ENCODE measurements at regions not wholly inside any gene's neighbourhood (a gene's known extent, or its start where the extent isn't known, plus 50 kb on each side); places are given as distances from the start of the nearest gene placed in this dataset.
"Not testable (repeated sequence)": the region's sequence is repeated elsewhere in the genome, so short reads cannot be mapped to it uniquely, and the experiment has no call there.

DNA sequence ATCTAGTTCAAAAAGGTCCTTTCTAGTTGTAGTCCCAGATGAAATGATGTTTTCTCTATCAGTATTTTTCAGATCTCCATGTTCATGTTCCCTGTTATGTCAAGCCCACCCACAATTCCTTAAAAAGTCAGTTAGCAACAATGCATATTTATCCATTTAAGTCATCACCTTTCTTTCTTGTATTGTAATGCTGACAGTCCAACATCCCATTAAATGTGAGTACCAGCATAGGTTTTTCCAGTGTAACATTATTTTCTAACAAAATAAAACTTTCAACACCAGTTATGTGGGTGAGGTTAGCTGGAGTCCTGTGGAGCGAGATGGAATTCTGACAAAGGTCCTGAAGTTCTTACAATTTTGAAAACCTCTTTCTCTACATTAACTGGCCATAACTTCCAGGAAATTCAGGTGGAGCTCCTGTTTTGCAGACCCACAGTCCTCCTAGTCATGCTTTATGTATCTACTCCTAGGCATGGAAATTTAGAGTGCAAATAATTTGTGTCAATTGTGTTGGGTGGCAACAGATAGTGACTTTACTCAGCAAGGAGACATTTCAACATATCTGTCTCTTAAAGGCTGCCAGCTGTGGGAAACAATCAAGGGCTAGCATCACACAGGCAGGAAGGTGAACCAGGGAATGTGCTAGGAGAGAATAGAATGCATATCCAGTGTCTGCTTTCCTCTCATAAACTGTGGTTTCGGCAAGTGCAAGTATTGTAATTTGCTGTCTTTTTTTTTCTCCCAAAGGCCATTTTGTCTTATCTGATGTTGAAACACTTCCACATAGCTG lies 162.6 kb downstream of the MTERF1 start:
- DNase-seq: no peak

DNA sequence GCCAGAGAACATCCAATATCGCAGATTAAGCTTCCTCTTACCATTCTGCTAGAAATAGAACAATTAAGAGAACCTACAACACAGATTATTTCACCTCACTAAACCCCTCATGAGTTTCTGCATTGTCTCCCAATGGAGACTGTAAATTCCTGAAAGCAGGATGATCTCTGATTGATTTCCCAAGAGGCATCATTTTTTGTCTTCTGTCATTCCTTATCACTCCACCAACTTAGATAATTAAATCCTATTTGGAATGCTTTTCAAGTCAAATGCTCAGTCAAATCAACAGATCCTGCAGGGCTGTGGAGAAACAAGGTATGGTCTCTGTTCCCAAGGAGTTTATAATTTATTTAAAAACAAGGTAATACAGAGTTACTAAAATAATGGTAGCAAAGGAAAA lies 161.5 kb downstream of the MTERF1 start:
- DNase-seq: no peak

DNA sequence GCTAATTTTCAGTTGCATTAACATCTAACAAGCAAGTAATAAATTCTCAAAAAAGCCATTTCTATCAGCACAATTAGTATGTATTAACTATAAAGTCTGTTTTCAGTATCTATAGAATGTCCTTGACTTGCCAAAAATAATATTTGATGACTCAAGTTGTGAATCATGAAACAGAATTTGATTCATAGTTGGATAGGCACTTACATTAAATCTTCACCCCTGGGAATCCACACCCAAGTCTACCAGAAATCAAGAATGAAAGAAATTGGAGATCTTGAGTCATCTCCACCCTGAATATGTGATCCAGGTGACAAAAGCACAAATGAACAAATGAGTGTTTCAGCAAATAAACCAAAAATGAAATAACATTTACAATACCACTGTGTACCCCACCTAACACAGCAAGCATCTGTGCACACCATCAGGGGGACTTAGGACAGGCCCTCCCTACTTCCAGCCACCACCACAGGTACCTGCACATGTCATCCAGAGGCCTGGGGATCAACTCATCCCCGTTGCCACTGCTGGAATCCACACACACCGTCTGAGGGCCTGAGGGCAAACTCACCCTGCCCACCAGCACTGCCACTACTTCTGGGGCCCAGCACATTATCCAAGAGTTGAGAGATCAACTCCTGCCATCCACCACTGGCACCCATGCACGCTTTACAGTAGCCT lies 160.1 kb downstream of the MTERF1 start:
- DNase-seq: no peak

DNA sequence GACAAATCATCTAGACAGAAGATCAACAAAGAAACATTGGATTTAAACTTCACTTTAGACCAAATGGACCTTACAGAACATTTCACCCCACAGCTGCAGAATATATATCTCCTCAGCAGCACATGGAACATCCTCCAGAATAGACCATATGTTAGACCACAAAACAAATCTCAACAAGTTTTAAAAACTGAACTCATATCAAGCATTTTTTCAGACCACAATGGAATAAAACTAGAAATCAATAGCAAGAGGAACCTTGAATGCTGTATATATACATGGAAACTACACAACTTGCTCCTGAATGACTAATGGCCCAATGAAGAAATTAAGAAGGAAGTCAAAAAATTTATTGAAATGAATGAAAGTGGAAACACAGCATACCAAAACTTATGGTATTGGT lies 157.7 kb downstream of the MTERF1 start:
- no peak for DNase-seq

DNA sequence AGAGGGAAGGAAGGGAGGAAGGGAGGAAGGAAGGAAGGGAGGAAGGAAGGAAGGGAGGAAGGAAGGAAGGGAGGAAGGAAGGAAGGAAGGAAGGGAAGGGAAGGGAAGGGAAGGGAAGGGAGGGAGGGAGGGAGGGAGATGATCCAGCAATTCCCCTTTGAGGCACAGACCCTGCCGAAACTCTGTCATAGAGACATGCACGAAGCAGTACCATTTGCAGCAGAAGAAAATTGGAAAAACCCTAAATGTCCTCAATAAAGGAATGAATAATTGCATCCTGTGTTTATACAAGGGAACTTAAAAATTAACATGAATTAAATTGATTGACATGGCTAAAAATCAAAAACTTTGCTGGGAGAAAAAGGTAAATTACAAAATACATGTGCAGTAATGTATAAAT lies 151.5 kb downstream of the MTERF1 start:
- not testable (repeated sequence) for DNase-seq

DNA sequence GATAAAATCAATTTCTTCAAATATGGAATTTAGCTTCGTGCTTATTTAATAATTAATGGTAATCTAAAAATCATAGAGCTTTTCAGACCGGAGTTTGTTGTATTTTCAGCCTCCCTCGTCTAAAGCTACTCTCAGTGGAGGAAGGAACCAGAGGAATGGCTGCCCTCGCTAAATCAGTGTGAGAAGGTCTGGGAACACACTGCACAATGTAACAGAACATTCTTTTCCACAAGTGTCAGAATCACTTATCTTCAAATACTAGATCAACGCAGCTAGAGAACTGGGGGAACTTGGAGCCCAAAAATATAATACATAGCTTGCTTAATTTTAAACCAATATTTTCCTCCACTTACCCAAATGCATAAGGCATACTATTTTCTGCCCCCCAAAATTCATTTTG lies 148.5 kb downstream of the MTERF1 start:
- DNase-seq: no peak

DNA sequence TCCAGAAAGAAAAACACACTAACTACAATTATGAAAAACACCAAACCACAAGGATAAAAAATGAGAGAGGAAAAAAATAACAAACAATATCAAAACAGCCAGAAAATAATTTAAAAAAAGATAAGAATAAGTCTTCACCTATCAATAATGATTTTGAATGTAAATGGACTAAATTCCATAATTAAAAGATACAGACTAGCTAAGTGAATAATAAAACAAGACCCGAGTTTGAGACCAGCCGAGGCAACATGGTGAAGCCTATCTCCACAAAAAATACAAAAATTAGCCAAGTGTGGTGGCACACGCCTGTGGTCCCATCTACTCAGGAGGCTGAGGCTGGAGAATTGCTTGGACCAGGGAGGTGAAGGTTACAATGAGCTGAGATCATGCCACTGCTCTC lies 131.1 kb downstream of the MTERF1 start:
- DNase-seq: no peak

DNA sequence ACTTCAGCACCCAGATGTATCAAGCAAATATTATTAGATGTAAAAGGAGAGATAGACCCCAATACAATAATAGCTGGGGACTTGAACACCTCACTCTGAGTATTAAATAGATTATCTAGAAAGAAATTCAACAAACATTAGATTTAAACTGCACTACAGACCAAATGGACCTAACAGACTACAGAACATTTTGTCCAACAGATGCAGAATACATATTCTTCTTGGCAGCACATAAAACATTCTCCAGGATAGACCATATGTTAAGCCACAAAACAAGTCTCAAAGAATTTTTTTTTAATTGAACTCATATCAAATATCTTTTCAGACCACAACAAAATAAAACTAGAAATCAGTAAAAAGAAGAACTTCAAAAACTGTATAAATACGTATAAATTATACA lies 130.4 kb downstream of the MTERF1 start:
- no peak for DNase-seq

DNA sequence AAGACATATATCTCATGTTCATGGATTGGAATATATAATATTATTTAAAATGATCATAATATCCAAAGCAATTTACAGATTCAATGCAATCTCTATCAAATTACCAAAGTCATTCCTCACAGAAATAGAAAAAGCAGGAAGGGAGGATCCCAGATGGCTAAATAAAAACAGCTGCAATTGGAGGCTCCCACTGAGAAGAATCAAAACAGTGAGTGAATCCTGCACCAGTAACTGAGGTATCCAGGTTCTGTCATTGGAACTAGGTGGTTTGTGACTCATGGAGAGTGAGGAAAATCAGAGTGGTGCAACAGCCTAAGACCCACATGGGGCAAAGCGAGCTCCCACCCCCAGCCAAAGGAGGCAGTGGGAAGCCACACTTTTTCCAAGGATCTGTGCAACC lies 128.4 kb downstream of the MTERF1 start:
- no peak for DNase-seq

DNA sequence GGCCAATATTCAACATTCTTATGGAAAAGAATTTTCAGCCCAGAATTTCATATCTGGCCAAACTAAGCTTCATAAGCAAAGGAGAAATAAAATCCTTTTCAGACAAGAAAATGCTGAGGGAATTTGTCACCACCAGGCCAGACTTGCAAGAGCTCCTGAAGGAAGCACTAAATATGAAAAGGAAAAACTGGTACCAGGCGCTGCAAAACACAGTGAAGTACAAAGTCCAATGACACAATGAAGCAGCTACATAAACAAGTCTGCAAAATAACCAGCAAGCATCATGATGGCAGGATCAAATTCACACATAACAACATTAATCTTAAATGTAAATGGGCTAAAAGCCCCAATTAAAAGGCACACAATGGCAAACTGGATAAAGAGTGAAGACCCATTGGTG lies 126.2 kb downstream of the MTERF1 start:
- DNase-seq: peak; percentile 87 to 92

DNA sequence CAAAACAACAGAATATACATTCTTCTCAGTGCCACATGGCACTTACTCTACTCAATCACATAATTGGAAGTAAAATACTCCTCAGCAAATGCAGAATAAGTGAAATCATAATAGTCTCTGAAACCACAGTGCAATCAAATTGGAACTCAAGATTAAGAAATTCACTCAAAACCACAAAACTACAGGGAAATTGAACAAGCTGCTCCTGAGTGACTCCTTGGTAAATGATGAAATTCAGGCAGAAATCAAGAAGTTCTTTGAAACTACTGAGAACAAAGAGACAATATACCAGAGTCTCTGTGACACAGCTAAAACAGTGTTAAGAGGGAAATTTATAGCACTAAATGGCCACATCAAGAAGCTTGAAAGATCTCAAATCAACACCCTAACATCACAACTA lies 125.4 kb downstream of the MTERF1 start:
- not testable (repeated sequence) for DNase-seq

DNA sequence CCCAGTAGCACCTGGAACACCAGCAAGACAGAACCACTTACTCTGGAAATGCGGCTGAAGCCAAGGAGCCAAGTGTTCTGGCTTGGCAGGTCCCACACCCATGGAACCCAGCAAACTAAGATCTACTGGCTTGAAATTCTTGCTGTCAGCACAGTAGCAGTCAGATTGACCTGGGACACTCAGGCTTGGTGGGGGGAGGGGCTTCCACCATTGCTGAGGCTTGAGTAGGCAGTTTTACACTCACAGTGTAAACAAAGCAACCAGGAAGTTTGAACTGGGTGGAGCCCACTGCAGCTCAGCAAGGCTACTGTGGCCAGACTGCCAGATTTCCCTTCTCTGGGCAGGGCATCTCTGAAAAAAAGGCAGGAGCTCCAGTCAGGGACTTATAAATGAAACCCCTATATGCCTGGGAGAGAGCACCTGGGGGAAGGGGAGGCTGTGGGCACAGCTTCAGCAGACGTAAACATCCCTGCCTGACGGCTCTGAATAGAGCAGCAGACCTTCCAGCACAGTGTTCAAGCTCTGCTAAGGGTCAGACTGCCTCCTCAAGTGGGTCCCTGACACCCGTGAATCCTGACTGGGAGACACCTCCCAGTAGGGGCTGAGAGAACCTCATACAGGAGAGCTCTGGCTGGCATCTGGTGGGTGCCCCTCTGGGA lies 121.2 kb downstream of the MTERF1 start:
- DNase-seq: no peak

DNA sequence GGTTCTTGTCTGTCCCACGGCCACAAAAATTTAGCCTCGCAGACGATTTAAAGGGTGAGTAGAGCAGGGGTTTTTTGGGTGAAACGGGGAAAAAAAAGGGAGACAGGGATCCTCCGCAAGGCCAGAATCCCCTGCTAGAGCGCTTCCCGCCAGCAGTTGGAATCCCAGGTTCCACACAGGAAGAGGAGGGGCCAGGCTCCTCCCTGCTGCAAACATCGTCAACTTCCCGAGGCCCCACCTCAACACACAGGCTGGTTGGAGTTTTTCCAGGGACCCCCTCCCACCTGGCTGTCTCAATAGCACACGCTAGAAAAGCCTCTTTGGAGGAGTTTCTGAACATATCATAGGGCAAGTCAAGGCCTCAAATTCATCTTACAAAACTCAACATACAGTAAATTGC lies 112.7 kb downstream of the MTERF1 start:
- no peak for DNase-seq

DNA sequence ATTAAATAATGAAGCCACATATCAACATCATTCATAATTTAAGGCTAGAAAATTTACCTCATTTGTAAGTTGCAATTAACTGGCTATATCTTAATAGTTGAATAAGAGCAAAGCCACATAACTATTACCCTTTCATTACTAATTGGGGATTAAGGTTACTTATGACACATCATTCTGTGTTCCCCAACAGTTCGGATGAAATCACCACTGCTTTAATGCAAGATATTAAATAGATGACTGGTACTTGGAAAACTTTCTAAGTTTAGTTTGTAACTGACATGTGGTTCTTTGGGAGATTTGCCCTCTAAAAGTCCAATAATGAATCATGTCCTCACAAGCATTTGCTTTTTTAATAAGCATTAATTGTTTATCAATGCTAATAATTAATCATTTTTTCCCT lies 109.1 kb downstream of the MTERF1 start:
- DNase-seq: no peak

DNA sequence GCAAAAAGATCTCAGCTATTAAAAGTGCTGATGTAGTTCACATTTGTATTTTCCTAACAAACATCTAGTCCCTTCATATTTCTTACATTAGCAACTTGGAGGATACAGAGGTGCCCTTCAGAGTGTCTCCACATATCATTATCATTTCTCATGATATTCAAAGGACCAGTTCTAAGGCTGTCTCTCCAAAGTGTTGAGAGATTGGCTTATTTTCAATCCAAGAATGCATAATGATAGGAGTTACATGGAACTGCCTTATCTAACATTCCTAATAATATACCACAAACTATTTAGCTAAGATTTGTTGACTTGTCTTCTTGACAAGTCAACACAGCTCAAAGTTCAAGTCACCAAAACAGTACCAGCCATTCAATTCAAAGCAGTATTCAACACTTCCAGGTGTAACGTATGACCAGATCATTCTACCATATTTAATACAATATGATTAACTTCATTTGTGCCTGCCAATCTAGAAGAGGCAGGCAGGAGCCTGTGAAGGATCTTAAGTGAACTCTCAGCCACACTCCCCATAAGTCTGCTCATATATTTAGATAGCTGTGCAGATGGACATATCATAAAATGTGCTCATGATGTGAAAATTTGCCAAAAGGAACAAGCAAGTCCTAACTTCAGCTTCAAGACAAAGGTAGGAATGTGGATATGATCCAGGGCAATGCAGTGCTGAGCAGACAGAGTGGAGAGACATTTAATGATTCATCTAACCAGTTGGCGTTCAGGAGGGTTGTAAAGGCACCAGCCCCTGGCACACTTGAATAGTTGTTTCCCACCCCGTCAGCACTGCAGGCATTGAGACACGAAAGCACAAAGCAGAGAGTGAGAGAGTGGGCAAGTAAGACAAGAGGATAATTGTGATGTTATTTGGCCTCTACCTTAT lies 108.3 kb downstream of the MTERF1 start:
- DNase-seq: no peak

DNA sequence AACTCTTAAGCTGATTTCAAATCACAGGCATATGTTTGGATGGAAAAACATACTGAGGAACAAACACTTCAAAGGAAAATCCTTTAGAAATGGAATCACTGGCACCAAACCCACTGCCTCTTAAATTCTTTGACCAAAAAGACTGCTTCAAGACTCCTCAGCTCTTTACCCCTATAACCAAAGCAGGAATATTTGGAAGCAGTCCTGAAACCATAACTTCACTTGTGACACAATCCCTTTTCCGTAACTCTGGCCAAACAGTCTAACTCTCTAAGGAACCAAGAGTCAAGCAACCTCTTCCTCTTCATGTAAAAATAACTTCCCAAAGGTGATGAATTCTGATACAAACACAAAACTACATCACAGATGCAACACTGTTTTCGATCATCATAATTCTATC lies 104.3 kb downstream of the MTERF1 start:
- no peak for DNase-seq

DNA sequence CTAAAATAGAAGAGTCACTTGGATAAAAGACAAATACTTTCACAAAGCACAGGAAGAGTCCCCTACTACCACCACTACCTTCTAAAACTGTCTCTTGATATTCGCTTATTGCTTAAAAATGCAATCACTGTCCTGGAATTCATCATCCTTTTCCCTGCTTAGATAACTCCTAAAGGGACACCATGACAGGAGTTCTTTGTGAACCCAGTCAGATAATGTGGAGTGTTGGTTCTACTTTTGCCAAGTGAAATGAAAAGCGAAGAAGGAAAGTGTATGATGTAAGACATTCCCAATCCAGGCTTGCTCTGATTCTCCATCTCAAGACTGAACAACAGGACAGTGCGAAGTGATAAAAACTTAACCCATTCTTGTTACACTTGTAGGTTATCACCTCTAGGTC lies 103.0 kb downstream of the MTERF1 start:
- DNase-seq: no peak

DNA sequence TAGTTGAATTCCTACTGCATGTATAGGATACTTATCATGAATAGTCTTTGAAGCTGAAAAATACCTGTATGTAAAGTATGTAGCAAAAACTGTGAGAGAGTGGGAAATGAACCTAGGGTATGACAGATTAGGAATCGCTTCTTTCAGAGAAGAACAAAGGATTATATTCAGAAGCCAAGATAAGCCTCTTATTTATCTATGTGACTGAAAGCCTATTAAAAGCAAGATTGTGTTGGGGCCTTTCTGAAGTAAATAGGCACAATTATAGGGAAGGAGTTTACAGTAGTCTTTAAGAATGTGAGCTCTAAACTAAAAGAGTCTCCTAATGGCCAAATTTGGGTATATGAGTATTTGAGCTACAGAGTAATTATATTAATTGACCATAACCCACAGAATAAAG lies 102.1 kb downstream of the MTERF1 start:
- DNase-seq: no peak

DNA sequence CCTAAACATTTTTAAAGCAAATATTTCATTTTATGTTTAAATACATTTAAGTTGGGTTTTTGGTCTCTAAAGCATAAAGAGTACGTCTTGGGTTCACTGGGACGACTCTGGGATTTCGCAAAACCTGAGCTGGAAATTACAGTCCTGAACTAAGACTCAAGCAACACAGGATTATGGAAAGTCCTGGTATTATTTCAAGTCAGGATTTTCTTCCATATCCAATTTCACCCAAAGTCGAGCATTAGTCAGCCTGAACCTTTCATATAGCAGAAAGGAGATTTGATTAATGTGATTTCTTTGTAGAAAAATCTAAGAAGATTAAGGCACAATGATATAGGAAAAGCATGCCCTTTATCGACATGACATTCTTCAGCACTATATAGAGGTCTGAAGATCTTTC lies 100.0 kb downstream of the MTERF1 start:
- DNase-seq: no peak

DNA sequence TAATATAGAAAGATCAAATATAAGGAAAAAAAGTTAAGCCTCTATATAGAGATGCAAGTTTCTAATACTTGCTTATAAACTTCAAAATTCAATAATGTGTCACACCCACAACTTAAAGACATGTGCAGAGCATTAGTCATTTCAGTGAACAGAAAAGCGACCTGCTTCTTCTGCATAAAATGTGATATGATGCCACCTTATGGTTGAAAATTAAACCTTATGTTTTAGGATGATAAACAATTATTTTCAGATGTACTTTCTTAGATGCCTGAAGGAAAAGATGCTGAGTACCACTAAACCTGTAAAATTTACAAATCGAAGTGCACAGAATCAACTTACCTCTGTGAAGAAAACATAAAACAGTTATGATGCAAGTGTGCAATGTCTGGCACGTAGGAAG lies 96.0 kb downstream of the MTERF1 start:
- DNase-seq: peak in 1 of 2 experiments; percentile 24

DNA sequence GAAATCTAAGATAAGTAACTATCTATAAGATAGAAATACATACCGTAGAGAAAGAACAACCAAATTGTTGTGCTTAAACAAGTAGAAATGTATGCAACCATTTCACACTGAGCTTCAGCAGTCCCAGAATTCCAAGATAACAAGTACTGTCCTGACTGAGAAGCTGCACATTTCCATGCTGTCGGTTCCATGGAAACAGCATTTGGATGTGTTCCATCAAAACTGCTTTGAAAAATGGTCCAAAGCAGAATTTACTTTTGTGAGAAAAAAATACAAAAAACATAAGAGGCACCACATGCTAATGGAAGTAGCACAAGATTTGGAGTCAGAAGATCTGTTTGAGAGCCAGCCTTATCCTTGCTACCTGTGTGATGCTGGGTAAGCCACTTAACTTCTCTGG lies 92.6 kb downstream of the MTERF1 start:
- DNase-seq: no peak

DNA sequence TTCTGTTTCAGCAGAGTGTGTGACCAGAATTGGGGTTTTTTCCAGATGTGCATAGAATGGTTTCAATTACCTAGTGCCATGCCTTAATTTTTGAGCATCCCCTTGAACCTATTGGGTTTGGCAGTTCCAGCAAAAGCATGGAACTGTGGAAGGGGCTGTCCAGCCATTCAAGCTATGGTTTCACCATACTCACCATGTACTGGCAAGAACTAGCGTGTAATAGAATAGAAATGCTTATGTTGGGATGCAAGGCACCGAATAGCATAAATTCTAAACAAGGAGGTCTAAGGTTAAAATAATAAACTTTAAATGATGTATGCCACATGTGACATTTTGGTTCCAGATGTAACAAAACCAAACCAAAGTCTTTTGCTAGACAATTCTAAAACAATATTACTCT lies 91.4 kb downstream of the MTERF1 start:
- DNase-seq: no peak

DNA sequence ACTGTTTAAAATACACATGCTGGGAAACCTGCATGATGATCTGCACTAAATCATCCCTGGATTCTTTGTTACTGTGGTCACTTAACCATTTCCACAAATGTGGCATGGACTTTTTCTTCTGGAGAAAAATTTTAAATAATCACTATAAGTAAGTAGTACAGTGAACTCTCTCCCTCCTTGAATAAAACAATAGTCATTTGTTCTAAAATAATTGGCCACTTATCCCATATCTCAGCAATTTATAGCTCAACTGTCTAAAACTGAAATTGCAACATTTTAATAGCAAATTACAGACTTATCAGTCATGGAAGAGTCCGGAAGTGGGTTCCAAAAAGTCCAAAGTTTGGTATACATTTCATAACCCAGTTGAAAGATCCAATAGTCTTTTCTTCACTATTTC lies 90.9 kb downstream of the MTERF1 start:
- no peak for DNase-seq
